ENCODE measurements at regions not wholly inside any gene's neighbourhood (a gene's known extent, or its start where the extent isn't known, plus 50 kb on each side); places are given as distances from the start of the nearest gene placed in this dataset.

GRCh38 chr2:105458076-105458475 lies 59.2 kb upstream of the FHL2 start:
- TF ChIP-seq CTCF (IDR thresholded peaks at IDR 0.05; ENCODE audit: low read depth, low read length, missing input control), result no peak
- TF ChIP-seq RAD21 (IDR thresholded peaks at IDR 0.05), result no peak
- TF ChIP-seq JUND (IDR thresholded peaks at IDR 0.05), result no peak
- TF ChIP-seq EGR1 (IDR thresholded peaks at IDR 0.05; ENCODE audit: low read depth in 2 of 2), result no peak
- TF ChIP-seq REST (IDR thresholded peaks at IDR 0.05), result no peak
- TF ChIP-seq ZBTB33 (IDR thresholded peaks at IDR 0.05), result no peak
- no peak for TF ChIP-seq ATF3 (IDR thresholded peaks at IDR 0.05)
- no peak for TF ChIP-seq NR2F2 (IDR thresholded peaks at IDR 0.05)
- no peak for TF ChIP-seq MAX (IDR thresholded peaks at IDR 0.05)
- TF ChIP-seq FOXA1 (IDR thresholded peaks at IDR 0.05), result no peak

All from liver (tissue), 3 donors.